IMR-90 (cell line): ENCODE measurements at regions not wholly inside any gene's neighbourhood (a gene's known extent, or its start where the extent isn't known, plus 50 kb on each side); places are given as distances from the start of the nearest gene placed in this dataset.

Source experiments
- ATAC-seq: fragments of 200-7000 bp; cut with Tn5 transposase; 2 replicates; pipeline ENCODE4 v1.9.1; 2020; ENCODE audit warnings: low read depth, mild to moderate bottlenecking, moderate library complexity
- BruUV-seq: library from RNA; stranded (reverse); fragments of 400-500 nt; replicated peaks from 2 replicates; lab custom pipeline; 2021; lab: Mats Ljungman, UMichigan
- CTCF ChIA-PET: fragments of 300-600 bp; formaldehyde crosslinking; extraction: SDS; loops from one replicate; lab custom pipeline; 2021; ENCODE audit warnings: antibody characterized with exemption; lab: Yijun Ruan, JAX
- POLR2A ChIA-PET: fragments of 300-600 bp; sonication (Branson Sonifier 250); formaldehyde crosslinking; loops from one replicate; lab custom pipeline; 2022; ENCODE audit warnings: antibody characterized with exemption; ENCODE audit not compliant: unreplicated experiment; lab: Charles Lee
- DNase-seq: peaks from one replicate; pipeline ENCODE4 v3.0.0; 2013
- H2AFZ ChIP-seq: replicated peaks from 2 replicates; pipeline ENCODE3; 2013; ENCODE audit warnings: low read length, mild to moderate bottlenecking; ENCODE audit not compliant: poor library complexity
- H2AK5ac ChIP-seq: 2 replicates; pipeline ENCODE4 v1.6.1; 2013; ENCODE audit warnings: low read depth, low read length, inconsistent platforms
- H2AK9ac ChIP-seq: replicated peaks from 2 replicates; pipeline ENCODE3; 2013; ENCODE audit warnings: mild to moderate bottlenecking, low read depth, low read length, moderate library complexity; ENCODE audit not compliant: poor library complexity
- H2BK120ac ChIP-seq: 2 replicates; pipeline ENCODE4 v1.6.1; 2013; ENCODE audit warnings: low read depth, low read length, inconsistent platforms
- H2BK15ac ChIP-seq: 3 replicates; pipeline ENCODE4 v1.6.1; 2013; ENCODE audit warnings: low read depth, low read length, inconsistent platforms
- H2BK20ac ChIP-seq: 2 replicates; pipeline ENCODE4 v1.6.1; 2013; ENCODE audit warnings: low read depth, mild to moderate bottlenecking, inconsistent platforms, low read length, moderate library complexity
- H2BK5ac ChIP-seq: 2 replicates; pipeline ENCODE4 v1.6.1; 2013; ENCODE audit warnings: mild to moderate bottlenecking, low read depth, low read length, inconsistent platforms; ENCODE audit not compliant: poor library complexity, severe bottlenecking
- H3K14ac ChIP-seq: replicated peaks from 2 replicates; pipeline ENCODE4 v1.6.1; 2013; ENCODE audit warnings: low read depth, low read length, inconsistent platforms
- H3K18ac ChIP-seq: 2 replicates; pipeline ENCODE4 v1.6.1; 2013; ENCODE audit warnings: low read depth, low read length, control low read depth
- H3K23ac ChIP-seq: 2 replicates; pipeline ENCODE4 v1.6.1; 2013; ENCODE audit warnings: low read depth, low read length, inconsistent platforms
- H3K27ac ChIP-seq: 2 replicates; pipeline ENCODE4 v1.5.1; 2013; ENCODE audit warnings: mild to moderate bottlenecking, control low read depth, low read length; ENCODE audit not compliant: insufficient read depth
- H3K27me3 ChIP-seq: 2 replicates; pipeline ENCODE4 v1.6.1; 2013; ENCODE audit warnings: low read length; ENCODE audit not compliant: control insufficient read depth, insufficient read depth
- H3K36me3 ChIP-seq: 2 replicates; pipeline ENCODE4 v1.6.1; 2013; ENCODE audit warnings: low read length, mixed read lengths; ENCODE audit not compliant: control insufficient read depth, insufficient read depth
- H3K4ac ChIP-seq: 2 replicates; pipeline ENCODE4 v1.6.1; 2013; ENCODE audit warnings: low read depth, low read length, inconsistent platforms
- H3K4me1 ChIP-seq: 2 replicates; pipeline ENCODE4 v1.6.1; 2013; ENCODE audit warnings: low read length, mixed read lengths; ENCODE audit not compliant: control insufficient read depth, insufficient read depth
- H3K4me2 ChIP-seq: 2 replicates; pipeline ENCODE4 v1.6.1; 2013; ENCODE audit warnings: low read depth, mild to moderate bottlenecking, control low read depth, low read length, moderate library complexity
- H3K4me3 ChIP-seq: 2 replicates; pipeline ENCODE4 v1.5.1; 2013; ENCODE audit warnings: low read depth, mild to moderate bottlenecking, control low read depth, low read length, moderate library complexity; ENCODE audit not compliant: insufficient read depth
- H3K56ac ChIP-seq: 2 replicates; pipeline ENCODE4 v1.6.1; 2013; ENCODE audit warnings: low read length, inconsistent platforms; ENCODE audit not compliant: insufficient read depth; ENCODE audit errors: extremely low read depth
- H3K79me1 ChIP-seq, 2 experiments: 2 replicates each; pipeline ENCODE4 v1.6.1; 2013; ENCODE audit warnings: low read length in 2 of 2, inconsistent platforms in 1 of 2, low read depth in 1 of 2
- H3K9ac ChIP-seq: 2 replicates; pipeline ENCODE4 v1.6.1; 2013; ENCODE audit warnings: low read depth, low read length, control low read depth
- H3K9me1 ChIP-seq: 2 replicates; pipeline ENCODE4 v1.6.1; 2013; ENCODE audit warnings: low read length, inconsistent platforms; ENCODE audit not compliant: insufficient read depth
- H3K9me3 ChIP-seq: 2 replicates; pipeline ENCODE4 v1.6.1; 2013; ENCODE audit warnings: low read length; ENCODE audit not compliant: control insufficient read depth, insufficient read depth
- H4K20me1 ChIP-seq: 2 replicates; pipeline ENCODE4 v1.6.1; 2013; ENCODE audit warnings: low read length, inconsistent platforms; ENCODE audit not compliant: insufficient read depth
- H4K5ac ChIP-seq: 2 replicates; pipeline ENCODE4 v1.6.1; 2013; ENCODE audit warnings: mild to moderate bottlenecking, low read depth, low read length, control low read depth
- H4K8ac ChIP-seq, 2 experiments: 2 replicates each; pipeline ENCODE4 v1.6.1; 2013; ENCODE audit warnings: low read depth in 2 of 2, low read length in 2 of 2, control low read depth in 1 of 2, inconsistent platforms in 1 of 2
- H4K91ac ChIP-seq: 2 replicates; pipeline ENCODE4 v1.6.1; 2013; ENCODE audit warnings: low read depth, low read length, inconsistent platforms; ENCODE audit not compliant: insufficient read depth
- BHLHE40 ChIP-seq: fragments of 150-350 bp; IDR thresholded peaks from 2 replicates; pipeline ENCODE4 v1.6.1; 2016; ENCODE audit warnings: mild to moderate bottlenecking, low read depth, low read length
- RAD21 ChIP-seq: IDR thresholded peaks from 2 replicates; pipeline ENCODE4 v1.6.1; 2012; ENCODE audit warnings: low read length, improper control_type of control experiment
- WGBS, 2 experiments: methylation state at CpG; one replicate each; pipeline versions ENCODE4 v1.1.5 to v1.1.7; 2013; ENCODE audit warnings: missing lambda C conversion rate in 2 of 2; ENCODE audit not compliant: insufficient read length in 1 of 2; ENCODE audit errors: extremely low coverage in 2 of 2; 5-methylcytosine and 5-hydroxymethylcytosine counted together
- dilution Hi-C: fragments of 300-500 bp; cut with HindIII; formaldehyde crosslinking; loops from one replicate; pipeline ENCODE4 v1.14.3; 2018; ENCODE audit warnings: low sequenced_read_pairs; ENCODE audit not compliant: unreplicated experiment
- in situ Hi-C: fragments of 300-500 bp; cut with MboI; formaldehyde crosslinking; loops from 3 replicates; pipeline ENCODE4 v1.14.3; 2019; ENCODE audit warnings: low sequenced_read_pairs, inconsistent platforms, mixed read lengths
- intact Hi-C: fragments of 100-400 bp; cut with micrococcal nuclease; formaldehyde crosslinking; loops from 2 replicates; pipeline ENCODE4 v1.10.0; 2022

- no peak overlapping the region for H3K14ac ChIP-seq
- dilution Hi-C loops, result no loop called here
- H4K91ac ChIP-seq, result no peak overlapping the region
- no peak overlapping the region for H3K18ac ChIP-seq
- peaks cover 23% of the 10 kb centered on the region for H3K27me3 ChIP-seq
- H4K20me1 ChIP-seq, result no peaks in the 10 kb centered on the region
- in situ Hi-C loops, result no loop called here
- ATAC-seq (no peak), DNase-seq (no peak)
- no peak overlapping the region for H3K9ac ChIP-seq
- no peak overlapping the region for H2AFZ ChIP-seq
- ChIA-PET POLR2A (no interaction called here), CTCF (interaction anchor here (0.6 kb wide), 1 partner anchor 132 kb away, joined by 7 read pairs; no protein-coding TSS in a partner anchor)
- H2BK15ac ChIP-seq, result no peak overlapping the region
- intact Hi-C loops, result no loop called here
- H3K9me3 ChIP-seq, result no peaks in the 10 kb centered on the region
- no peaks in the 10 kb centered on the region for H3K4me1 ChIP-seq
- no peak overlapping the region for H3K23ac ChIP-seq
- no peak overlapping the region for H2AK5ac ChIP-seq
- H2AK9ac ChIP-seq, result no peak overlapping the region
- no peak for TF ChIP-seq BHLHE40
- no peak for TF ChIP-seq RAD21
- no peak overlapping the region for H3K4ac ChIP-seq
- H3K4me2 ChIP-seq, result no peak overlapping the region
- no peaks in the 10 kb centered on the region for H3K79me1 ChIP-seq
- no peaks in the 10 kb centered on the region for H3K36me3 ChIP-seq
- BruUV-seq, result no TSS peak
- no peak overlapping the region for H4K5ac ChIP-seq
- no peak overlapping the region for H3K4me3 ChIP-seq
- WGBS, 2 experiments, result 80% methylated on average over 1 of the region's 2 CpGs; no CpG with 5 or more reads in 1 of the 2 experiments
- no peak overlapping the region for H2BK20ac ChIP-seq
- H3K56ac ChIP-seq, result no peak overlapping the region
- H3K9me1 ChIP-seq, result no peaks in the 10 kb centered on the region
- no peak overlapping the region for H3K27ac ChIP-seq
- H2BK120ac ChIP-seq, result no peak overlapping the region
- no peak overlapping the region for H2BK5ac ChIP-seq
- H4K8ac ChIP-seq, result no peak overlapping the region
These were observed 80.8 kb upstream of the EPHB3 start for GRCh38 chr3:184480831-184481230.
